CD4-positive, CD25-positive, alpha-beta regulatory T cell (primary cell): ENCODE measurements at regions not wholly inside any gene's neighbourhood (a gene's known extent, or its start where the extent isn't known, plus 50 kb on each side); places are given as distances from the start of the nearest gene placed in this dataset.
"Not testable (repeated sequence)": the region's sequence is repeated elsewhere in the genome, so short reads cannot be mapped to it uniquely, and the experiment has no call there.

Experiments
- ATAC-seq, 2 donors: fragments of 150-1000 bp; cut with Tn5 transposase; one replicate each; pipeline ENCODE4 v1.10.0; 2021; ENCODE audit warnings: low read depth in 2 of 2, moderate number of reproducible peaks in 2 of 2, moderate library complexity in 1 of 2
- DNase-seq, 3 donors: peaks; one replicate each; pipeline versions ENCODE4 v3.0.0 to v3.0.0-alpha.2; 2012 to 2022; ENCODE audit warnings: mixed read lengths in 1 of 3
- H3K27ac ChIP-seq: one replicate; pipeline ENCODE4 v1.7.0; 2013; ENCODE audit warnings: mild to moderate bottlenecking, low read length; ENCODE audit not compliant: insufficient read depth, poor library complexity, severe bottlenecking
- H3K27me3 ChIP-seq: one replicate; pipeline ENCODE4 v1.7.0; 2013; ENCODE audit warnings: low read length; ENCODE audit not compliant: control insufficient read depth, insufficient read depth
- H3K36me3 ChIP-seq: one replicate; pipeline ENCODE4 v1.7.0; 2013; ENCODE audit warnings: mild to moderate bottlenecking, low read length, moderate library complexity; ENCODE audit not compliant: control insufficient read depth, insufficient read depth
- H3K4me1 ChIP-seq: 2 replicates; pipeline ENCODE4 v1.7.0; 2013; ENCODE audit warnings: mild to moderate bottlenecking, low read length; ENCODE audit not compliant: insufficient read depth, control insufficient read depth, poor library complexity, severe bottlenecking
- H3K4me3 ChIP-seq: one replicate; pipeline ENCODE4 v1.7.0; 2013; ENCODE audit warnings: low read depth, mild to moderate bottlenecking, low read length, moderate library complexity
- H3K9me3 ChIP-seq, 2 experiments: 1 replicate in 1 of 2; 2 replicates in 1 of 2; pipeline ENCODE4 v1.7.0; 2013; ENCODE audit warnings: low read length in 2 of 2, mild to moderate bottlenecking in 1 of 2, moderate library complexity in 1 of 2; ENCODE audit not compliant: control insufficient read depth in 2 of 2
- H3K27ac Mint-ChIP-seq, 3 donors: one replicate each; pipeline ENCODE4 v1.8.0; 2020 to 2022; ENCODE audit warnings: mild to moderate bottlenecking in 3 of 3, mixed read lengths in 3 of 3, moderate library complexity in 2 of 3
- H3K27me3 Mint-ChIP-seq: one replicate; pipeline ENCODE4 v1.8.0; 2022; ENCODE audit warnings: mild to moderate bottlenecking, mixed read lengths
- H3K36me3 Mint-ChIP-seq: one replicate; pipeline ENCODE4 v1.8.0; 2020; ENCODE audit warnings: mixed read lengths
- H3K4me1 Mint-ChIP-seq, 4 donors: one replicate each; pipeline ENCODE4 v1.8.0; 2020 to 2022; ENCODE audit warnings: mixed read lengths in 4 of 4, mild to moderate bottlenecking in 1 of 4
- H3K4me3 Mint-ChIP-seq, 4 donors: one replicate each; pipeline ENCODE4 v1.8.0; 2020 to 2022; ENCODE audit warnings: mild to moderate bottlenecking in 4 of 4, mixed read lengths in 4 of 4, moderate library complexity in 3 of 4
- H3K9me3 Mint-ChIP-seq, 7 donors: one replicate each; pipeline ENCODE4 v1.8.0; 2020 to 2022; ENCODE audit warnings: mixed read lengths in 7 of 7, mild to moderate bottlenecking in 3 of 7, moderate library complexity in 2 of 7

GRCh38 chr3:18217507-18218174, 207.5 kb downstream of the SATB1 start:
- Histone ChIP-seq H3K27me3 (no peaks in the 10 kb centered on the region), H3K27ac (no peak overlapping the region)

GRCh38 chr3:18216996-18217395, 208.1 kb downstream of the SATB1 start:
- Histone ChIP-seq H3K36me3 (no peaks in the 10 kb centered on the region), H3K4me3 (no peak overlapping the region), H3K27me3 (no peaks in the 10 kb centered on the region), H3K4me1 (no peaks in the 10 kb centered on the region), H3K27ac (no peak overlapping the region), H3K9me3 (no peaks in the 10 kb centered on the region)
- no peak overlapping the region for H3K4me3 Mint-ChIP-seq
- no peaks in the 10 kb centered on the region for H3K27me3 Mint-ChIP-seq
- DNase-seq (no peak), ATAC-seq (no peak)
- peaks cover 0 to 3% (median 0%) of the 10 kb centered on the region in 7 donors for H3K9me3 Mint-ChIP-seq
- peaks cover 0 to 12% (median 2%) of the 10 kb centered on the region in 4 donors for H3K4me1 Mint-ChIP-seq
- no peak overlapping the region for H3K27ac Mint-ChIP-seq
- no peaks in the 10 kb centered on the region for H3K36me3 Mint-ChIP-seq

More at GRCh38 chr3:18217507-18218174, 207.5 kb downstream of the SATB1 start:
- H3K36me3 ChIP-seq: no peaks in the 10 kb centered on the region
- H3K4me1 ChIP-seq: no peaks in the 10 kb centered on the region
- Mint-ChIP-seq H3K27me3 (no peaks in the 10 kb centered on the region), H3K27ac (no peak overlapping the region), H3K36me3 (no peaks in the 10 kb centered on the region), H3K4me3 (no peak overlapping the region), H3K9me3 (peaks cover 0 to 3% (median 0%) of the 10 kb centered on the region in 7 donors), H3K4me1 (peaks cover 0 to 12% (median 2%) of the 10 kb centered on the region in 4 donors)
- no peak overlapping the region for H3K4me3 ChIP-seq
- H3K9me3 ChIP-seq: no peaks in the 10 kb centered on the region
- no peak for DNase-seq
- ATAC-seq: no peak

GRCh38 chr3:18215639-18216038, 209.5 kb downstream of the SATB1 start:
- Mint-ChIP-seq H3K36me3 (no peaks in the 10 kb centered on the region), H3K9me3 (peaks cover 0 to 3% (median 0%) of the 10 kb centered on the region in 7 donors), H3K4me3 (peak overlapping the region in 1 of 4 donors; percentile 33), H3K27me3 (no peaks in the 10 kb centered on the region), H3K4me1 (peaks cover 0 to 12% (median 2%) of the 10 kb centered on the region in 4 donors), H3K27ac (peak overlapping the region in 2 of 3 donors; percentile 53 to 82)
- Histone ChIP-seq H3K36me3 (no peaks in the 10 kb centered on the region), H3K9me3 (no peaks in the 10 kb centered on the region), H3K4me1 (no peaks in the 10 kb centered on the region), H3K27me3 (no peaks in the 10 kb centered on the region), H3K4me3 (no peak overlapping the region), H3K27ac (peak overlapping the region; percentile 10)
- DNase-seq (peak in 2 of 3 donors; percentile 1 to 38), ATAC-seq (peak; percentile 55 to 58)

GRCh38 chr3:18211116-18211515, 214.0 kb downstream of the SATB1 start:
- Histone ChIP-seq H3K4me3 (no peak overlapping the region), H3K36me3 (no peaks in the 10 kb centered on the region), H3K4me1 (no peaks in the 10 kb centered on the region), H3K9me3 (no peaks in the 10 kb centered on the region), H3K27me3 (no peaks in the 10 kb centered on the region), H3K27ac (no peak overlapping the region)
- H3K4me1 Mint-ChIP-seq: peaks cover 0 to 12% (median 2%) of the 10 kb centered on the region in 4 donors
- DNase-seq (no peak), ATAC-seq (no peak)
- H3K27ac Mint-ChIP-seq: peak overlapping the region in 1 of 3 donors; percentile 76
- peaks cover 3% of the 10 kb centered on the region for H3K36me3 Mint-ChIP-seq
- no peak overlapping the region for H3K4me3 Mint-ChIP-seq
- H3K27me3 Mint-ChIP-seq: no peaks in the 10 kb centered on the region
- H3K9me3 Mint-ChIP-seq: peaks cover 0 to 2% (median 0%) of the 10 kb centered on the region in 7 donors

- no peaks in the 10 kb centered on the region for H3K27me3 Mint-ChIP-seq
- no peak overlapping the region for H3K27ac Mint-ChIP-seq
- no peak overlapping the region for H3K27ac ChIP-seq
- H3K27me3 ChIP-seq: no peaks in the 10 kb centered on the region
- H3K4me3 ChIP-seq: no peak overlapping the region
- ATAC-seq: no peak
- H3K9me3 ChIP-seq: no peaks in the 10 kb centered on the region
- H3K4me1 ChIP-seq: no peaks in the 10 kb centered on the region
- no peaks in the 10 kb centered on the region for H3K36me3 ChIP-seq
- H3K36me3 Mint-ChIP-seq: peaks cover 3% of the 10 kb centered on the region
- H3K4me1 Mint-ChIP-seq: no peaks in the 10 kb centered on the region
- H3K4me3 Mint-ChIP-seq: no peak overlapping the region
- peaks cover 0 to 2% (median 0%) of the 10 kb centered on the region in 7 donors for H3K9me3 Mint-ChIP-seq
- DNase-seq: no peak
Observed at GRCh38 chr3:18208856-18209255, 216.3 kb downstream of the SATB1 start.

GRCh38 chr3:18208091-18208490, 217.0 kb downstream of the SATB1 start:
- H3K4me1 Mint-ChIP-seq: no peaks in the 10 kb centered on the region
- H3K4me3 Mint-ChIP-seq: no peak overlapping the region
- no peak for ATAC-seq

GRCh38 chr3:18207226-18207625, 217.9 kb downstream of the SATB1 start:
- H3K9me3 Mint-ChIP-seq: peaks cover 0 to 2% (median 0%) of the 10 kb centered on the region in 7 donors

More at GRCh38 chr3:18208091-18208490, 217.0 kb downstream of the SATB1 start:
- no peak overlapping the region for H3K27ac ChIP-seq
- Mint-ChIP-seq H3K9me3 (peaks cover 0 to 2% (median 0%) of the 10 kb centered on the region in 7 donors), H3K27ac (no peak overlapping the region), H3K36me3 (peaks cover 3% of the 10 kb centered on the region), H3K27me3 (no peaks in the 10 kb centered on the region)
- no peaks in the 10 kb centered on the region for H3K4me1 ChIP-seq
- no peak overlapping the region for H3K4me3 ChIP-seq
- H3K27me3 ChIP-seq: no peaks in the 10 kb centered on the region
- H3K9me3 ChIP-seq: no peaks in the 10 kb centered on the region
- H3K36me3 ChIP-seq: no peaks in the 10 kb centered on the region
- no peak for DNase-seq

GRCh38 chr3:18205701-18206100, 219.4 kb downstream of the SATB1 start:
- not testable (repeated sequence) for ATAC-seq, H3K27me3 ChIP-seq, DNase-seq, H3K4me3 Mint-ChIP-seq, H3K27me3 Mint-ChIP-seq, H3K36me3 ChIP-seq, H3K36me3 Mint-ChIP-seq, H3K27ac ChIP-seq, H3K4me1 ChIP-seq, H3K9me3 ChIP-seq, H3K9me3 Mint-ChIP-seq, H3K27ac Mint-ChIP-seq, H3K4me3 ChIP-seq, H3K4me1 Mint-ChIP-seq

More at GRCh38 chr3:18207226-18207625, 217.9 kb downstream of the SATB1 start:
- Histone ChIP-seq H3K4me3 (no peak overlapping the region), H3K9me3 (no peaks in the 10 kb centered on the region), H3K4me1 (no peaks in the 10 kb centered on the region), H3K27ac (no peak overlapping the region), H3K36me3 (no peaks in the 10 kb centered on the region), H3K27me3 (no peaks in the 10 kb centered on the region)
- Mint-ChIP-seq H3K4me1 (no peaks in the 10 kb centered on the region), H3K27ac (no peak overlapping the region), H3K27me3 (no peaks in the 10 kb centered on the region), H3K36me3 (peaks cover 3% of the 10 kb centered on the region), H3K4me3 (no peak overlapping the region)
- peak in 1 of 3 donors; percentile 6 for DNase-seq
- no peak for ATAC-seq
